Caco-2 (cell line): ENCODE measurements at regions not wholly inside any gene's neighbourhood (a gene's known extent, or its start where the extent isn't known, plus 50 kb on each side); places are given as distances from the start of the nearest gene placed in this dataset.

Experiments used
- BruUV-seq: library from RNA; stranded (reverse); fragments of 400-500 nt; replicated peaks from 2 replicates; lab custom pipeline; 2021; lab: Mats Ljungman, UMichigan
- CTCF ChIA-PET: fragments of 300-600 bp; sonication (Branson Sonifier 250); formaldehyde crosslinking; loops from one replicate; lab custom pipeline; 2022; ENCODE audit warnings: antibody characterized with exemption; lab: Charles Lee
- POLR2A ChIA-PET: fragments of 300-600 bp; sonication (Branson Sonifier 250); formaldehyde crosslinking; loops from one replicate; lab custom pipeline; 2022; ENCODE audit warnings: antibody characterized with exemption; lab: Charles Lee
- DNase-seq, 2 experiments: peaks; one replicate each; pipeline versions ENCODE4 v3.0.0 to v3.0.0-alpha.2; 2020 to 2022
- H3K27me3 ChIP-seq: replicated peaks from 2 replicates; pipeline ENCODE4 v1.6.0; 2011; ENCODE audit warnings: low read length; ENCODE audit not compliant: control insufficient read depth, insufficient read depth
- H3K36me3 ChIP-seq: 2 replicates; pipeline ENCODE4 v1.5.1; 2011; ENCODE audit warnings: low read length; ENCODE audit not compliant: control insufficient read depth, insufficient read depth
- H3K4me1 ChIP-seq: fragments of 250-450 bp; sonication (Bioruptor Pico); 2 replicates; pipeline ENCODE4 v1.5.1; 2020; ENCODE audit warnings: mild to moderate bottlenecking
- H3K4me3 ChIP-seq: 2 replicates; pipeline ENCODE4 v1.5.1; 2011; ENCODE audit warnings: low read depth, mild to moderate bottlenecking, control low read depth, low read length
- H3K9me3 ChIP-seq: fragments of 250-450 bp; sonication (Bioruptor Pico); 2 replicates; pipeline ENCODE4 v1.5.1; 2020; ENCODE audit warnings: mild to moderate bottlenecking, moderate library complexity
- H3K27ac Mint-ChIP-seq: one replicate; pipeline ENCODE4 v1.8.0; 2022; ENCODE audit warnings: mixed read lengths; ENCODE audit not compliant: unreplicated experiment
- H3K27me3 Mint-ChIP-seq: one replicate; pipeline ENCODE4 v1.8.0; 2022; ENCODE audit warnings: mixed read lengths; ENCODE audit not compliant: insufficient read depth, unreplicated experiment
- H3K36me3 Mint-ChIP-seq: one replicate; pipeline ENCODE4 v1.8.0; 2022; ENCODE audit warnings: mild to moderate bottlenecking, mixed read lengths; ENCODE audit not compliant: insufficient read depth, unreplicated experiment
- H3K4me1 Mint-ChIP-seq: one replicate; pipeline ENCODE4 v1.8.0; 2022; ENCODE audit warnings: low read depth, mixed read lengths; ENCODE audit not compliant: unreplicated experiment
- H3K4me3 Mint-ChIP-seq: one replicate; pipeline ENCODE4 v1.8.0; 2022; ENCODE audit warnings: mild to moderate bottlenecking, moderate library complexity, mixed read lengths; ENCODE audit not compliant: unreplicated experiment
- H3K9me3 Mint-ChIP-seq: one replicate; pipeline ENCODE4 v1.8.0; 2022; ENCODE audit warnings: mixed read lengths; ENCODE audit not compliant: unreplicated experiment
- CTCF ChIP-seq, 2 experiments: fragments of 200-600 bp in 1 of 2; IDR thresholded peaks; 1 replicate in 1 of 2; 2 replicates in 1 of 2; pipeline versions ENCODE4 v1.5.1 to v1.8.0; 2011 to 2022; ENCODE audit warnings: antibody characterized with exemption in 1 of 2, control low read depth in 1 of 2, inconsistent platforms in 1 of 2, low read depth in 1 of 2, low read length in 1 of 2, mild to moderate bottlenecking in 1 of 2, moderate library complexity in 1 of 2; ENCODE audit not compliant: insufficient read depth in 1 of 2, severe bottlenecking in 1 of 2, unreplicated experiment in 1 of 2
- intact Hi-C: fragments of 100-400 bp; cut with micrococcal nuclease; formaldehyde crosslinking; loops from one replicate; pipeline ENCODE4 v1.10.0; 2022; ENCODE audit not compliant: unreplicated experiment

GRCh38 chr11:134945993-134946392, 534.0 kb upstream of the B3GAT1 start:
- Histone ChIP-seq H3K4me1 (no peaks in the 10 kb centered on the region), H3K9me3 (no peaks in the 10 kb centered on the region), H3K4me3 (no peak overlapping the region), H3K36me3 (no peaks in the 10 kb centered on the region), H3K27me3 (no peaks in the 10 kb centered on the region)
- Mint-ChIP-seq H3K4me3 (no peak overlapping the region), H3K27ac (no peak overlapping the region), H3K4me1 (no peaks in the 10 kb centered on the region), H3K9me3 (no peaks in the 10 kb centered on the region), H3K27me3 (no peaks in the 10 kb centered on the region), H3K36me3 (no peaks in the 10 kb centered on the region)
- intact Hi-C loops: no loop called here
- no TSS peak for BruUV-seq
- no peak for DNase-seq
- TF ChIP-seq CTCF (IDR thresholded peaks at IDR 0.05; ENCODE audit: insufficient read depth in 1 of 2, low read depth in 1 of 2, low read length in 1 of 2, severe bottlenecking in 1 of 2, unreplicated experiment in 1 of 2): no peak
- ChIA-PET CTCF (no interaction called here), POLR2A (no interaction called here)

GRCh38 chr11:134944986-134945385, 532.9 kb upstream of the B3GAT1 start:
- POLR2A ChIA-PET: no interaction called here
- CTCF ChIA-PET: no interaction called here
- DNase-seq: no peak
- no peak overlapping the region for H3K4me3 ChIP-seq
- TF ChIP-seq CTCF (IDR thresholded peaks at IDR 0.05; ENCODE audit: insufficient read depth in 1 of 2, low read depth in 1 of 2, low read length in 1 of 2, severe bottlenecking in 1 of 2, unreplicated experiment in 1 of 2): no peak
- Mint-ChIP-seq H3K4me1 (no peaks in the 10 kb centered on the region), H3K27me3 (no peaks in the 10 kb centered on the region), H3K36me3 (no peaks in the 10 kb centered on the region), H3K4me3 (no peak overlapping the region), H3K27ac (no peak overlapping the region), H3K9me3 (no peaks in the 10 kb centered on the region)
- no peaks in the 10 kb centered on the region for H3K27me3 ChIP-seq
- no peaks in the 10 kb centered on the region for H3K36me3 ChIP-seq
- no peaks in the 10 kb centered on the region for H3K9me3 ChIP-seq
- intact Hi-C loops: no loop called here
- no TSS peak for BruUV-seq
- H3K4me1 ChIP-seq: no peaks in the 10 kb centered on the region

GRCh38 chr11:134944131-134944530, 532.1 kb upstream of the B3GAT1 start:
- BruUV-seq: no TSS peak
- no peak for TF ChIP-seq CTCF (IDR thresholded peaks at IDR 0.05; ENCODE audit: insufficient read depth in 1 of 2, low read depth in 1 of 2, low read length in 1 of 2, severe bottlenecking in 1 of 2, unreplicated experiment in 1 of 2)
- CTCF ChIA-PET: no interaction called here

More at GRCh38 chr11:134944131-134944530, 532.1 kb upstream of the B3GAT1 start:
- Histone ChIP-seq H3K4me1 (no peaks in the 10 kb centered on the region), H3K36me3 (no peaks in the 10 kb centered on the region), H3K27me3 (no peaks in the 10 kb centered on the region), H3K9me3 (no peaks in the 10 kb centered on the region), H3K4me3 (no peak overlapping the region)
- intact Hi-C loops: no loop called here
- H3K36me3 Mint-ChIP-seq: no peaks in the 10 kb centered on the region
- POLR2A ChIA-PET: no interaction called here
- H3K27ac Mint-ChIP-seq: no peak overlapping the region
- H3K4me3 Mint-ChIP-seq: no peak overlapping the region
- no peaks in the 10 kb centered on the region for H3K27me3 Mint-ChIP-seq
- no peaks in the 10 kb centered on the region for H3K4me1 Mint-ChIP-seq
- no peaks in the 10 kb centered on the region for H3K9me3 Mint-ChIP-seq
- DNase-seq: no peak
